ENCODE measurements at regions not wholly inside any gene's neighbourhood (a gene's known extent, or its start where the extent isn't known, plus 50 kb on each side); places are given as distances from the start of the nearest gene placed in this dataset.

- no peak for TF ChIP-seq CTCF (IDR thresholded peaks at IDR 0.05; ENCODE audit: insufficient read depth, low read depth, low read length)
- no peak for TF ChIP-seq EZH2 (IDR thresholded peaks at IDR 0.05; ENCODE audit: insufficient read depth, low read length)
These were observed 593.9 kb downstream of the CD109 start for GRCh38 chr6:74289884-74290283.

Data from astrocyte (in vitro differentiated cells and primary cell).